Spleen (tissue), 7 donors: ENCODE measurements at regions not wholly inside any gene's neighbourhood (a gene's known extent, or its start where the extent isn't known, plus 50 kb on each side); places are given as distances from the start of the nearest gene placed in this dataset.

Experiments
- POLR2A ChIP-seq, 3 donors: fragments of 450-650 bp; IDR thresholded peaks; one replicate each; pipeline ENCODE4 v1.5.1; 2017; ENCODE audit warnings: antibody characterized with exemption in 3 of 3, mild to moderate bottlenecking in 1 of 3
- POLR2AphosphoS5 ChIP-seq, 3 donors: sonication (generic); formaldehyde crosslinking; IDR thresholded peaks; one replicate each; pipeline ENCODE4 v1.5.1; 2017; ENCODE audit warnings: antibody characterized with exemption in 3 of 3
- TF ChIP-seq, protein P1 (sequence below), 11 experiments: fragments of 200-600 bp in 7 of 11; fragments of 450-650 bp in 4 of 11; sonication (generic) in 4 of 11; IDR thresholded peaks in 8 of 11; conservative IDR thresholded peaks in 3 of 11; 1 replicate in 7 of 11; 2 replicates in 4 of 11; pipeline versions ENCODE4 v1.4.0 to v1.8.0; 2016 to 2021; ENCODE audit warnings: antibody characterized with exemption in 11 of 11, inconsistent platforms in 4 of 11, mild to moderate bottlenecking in 1 of 11
- donor health status: DM: no; HTN: no; CAD: no; lungs with moderate emphysema.
- donor health status: DM: no; HTN: no; CAD: no.
- donor health status: DM: no; HTN: no; CAD: no.

- TF ChIP-seq, protein P1, sequence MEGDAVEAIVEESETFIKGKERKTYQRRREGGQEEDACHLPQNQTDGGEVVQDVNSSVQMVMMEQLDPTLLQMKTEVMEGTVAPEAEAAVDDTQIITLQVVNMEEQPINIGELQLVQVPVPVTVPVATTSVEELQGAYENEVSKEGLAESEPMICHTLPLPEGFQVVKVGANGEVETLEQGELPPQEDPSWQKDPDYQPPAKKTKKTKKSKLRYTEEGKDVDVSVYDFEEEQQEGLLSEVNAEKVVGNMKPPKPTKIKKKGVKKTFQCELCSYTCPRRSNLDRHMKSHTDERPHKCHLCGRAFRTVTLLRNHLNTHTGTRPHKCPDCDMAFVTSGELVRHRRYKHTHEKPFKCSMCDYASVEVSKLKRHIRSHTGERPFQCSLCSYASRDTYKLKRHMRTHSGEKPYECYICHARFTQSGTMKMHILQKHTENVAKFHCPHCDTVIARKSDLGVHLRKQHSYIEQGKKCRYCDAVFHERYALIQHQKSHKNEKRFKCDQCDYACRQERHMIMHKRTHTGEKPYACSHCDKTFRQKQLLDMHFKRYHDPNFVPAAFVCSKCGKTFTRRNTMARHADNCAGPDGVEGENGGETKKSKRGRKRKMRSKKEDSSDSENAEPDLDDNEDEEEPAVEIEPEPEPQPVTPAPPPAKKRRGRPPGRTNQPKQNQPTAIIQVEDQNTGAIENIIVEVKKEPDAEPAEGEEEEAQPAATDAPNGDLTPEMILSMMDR (IDR thresholded peaks at IDR 0.05 in 8 of 11, conservative IDR thresholded peaks at IDR 0.05 in 3 of 11), result no peak
- TF ChIP-seq POLR2A (IDR thresholded peaks at IDR 0.05), result no peak
- TF ChIP-seq POLR2AphosphoS5 (IDR thresholded peaks at IDR 0.05), result no peak
These were observed 292.6 kb upstream of the TCF4 start for GRCh38 chr18:55880617-55881016.
